ENCODE measurements at regions not wholly inside any gene's neighbourhood (a gene's known extent, or its start where the extent isn't known, plus 50 kb on each side); places are given as distances from the start of the nearest gene placed in this dataset.
"Not testable (repeated sequence)": the region's sequence is repeated elsewhere in the genome, so short reads cannot be mapped to it uniquely, and the experiment has no call there.

GRCh38 chr1:146670832-146671566, 267.1 kb upstream of the NBPF12 start:
- H3K4me3 ChIP-seq (ENCODE audit: control insufficient read depth in 1 of 7, extremely low read depth in 1 of 7, insufficient read depth in 4 of 7, low read depth in 2 of 7, low read length in 6 of 7); DNase-seq; H3K4me1 ChIP-seq (ENCODE audit: control extremely low read depth in 1 of 4, control insufficient read depth in 4 of 4, insufficient read depth in 4 of 4, low read length in 3 of 4); CTCF ChIA-PET; H3K36me3 ChIP-seq (ENCODE audit: control insufficient read depth in 4 of 4, insufficient read depth in 4 of 4, low read length in 3 of 4); POLR2A ChIA-PET; H3K27me3 ChIP-seq (replicated peaks in 2 of 5; ENCODE audit: control insufficient read depth in 4 of 5, insufficient read depth in 5 of 5, low read length in 4 of 5); H3K27ac ChIP-seq (ENCODE audit: insufficient read depth in 1 of 2, low read depth in 1 of 2, low read length in 2 of 2, poor library complexity in 1 of 2, severe bottlenecking in 2 of 2); H3K9me3 ChIP-seq (ENCODE audit: control extremely low read depth in 1 of 5, control insufficient read depth in 4 of 5, insufficient read depth in 2 of 5, low read depth in 1 of 5, low read length in 4 of 5): not testable (repeated sequence)
- 50% methylated on average over 2 of the region's 10 CpGs for WGBS (ENCODE audit: insufficient coverage)

- H3K27ac ChIP-seq (ENCODE audit: insufficient read depth in 1 of 2, low read depth in 1 of 2, low read length in 2 of 2, poor library complexity in 1 of 2, severe bottlenecking in 2 of 2); DNase-seq; H3K36me3 ChIP-seq (ENCODE audit: control insufficient read depth in 4 of 4, insufficient read depth in 4 of 4, low read length in 3 of 4); CTCF ChIA-PET; POLR2A ChIA-PET; H3K9me3 ChIP-seq (ENCODE audit: control extremely low read depth in 1 of 5, control insufficient read depth in 4 of 5, insufficient read depth in 2 of 5, low read depth in 1 of 5, low read length in 4 of 5); H3K4me3 ChIP-seq (ENCODE audit: control insufficient read depth in 1 of 7, extremely low read depth in 1 of 7, insufficient read depth in 4 of 7, low read depth in 2 of 7, low read length in 6 of 7); H3K4me1 ChIP-seq (ENCODE audit: control extremely low read depth in 1 of 4, control insufficient read depth in 4 of 4, insufficient read depth in 4 of 4, low read length in 3 of 4); H3K27me3 ChIP-seq (replicated peaks in 2 of 5; ENCODE audit: control insufficient read depth in 4 of 5, insufficient read depth in 5 of 5, low read length in 4 of 5): not testable (repeated sequence)
- WGBS (ENCODE audit: insufficient coverage): no CpG with 5 or more reads among the region's 1 CpG
Measured at GRCh38 chr1:146666275-146666674, 271.8 kb upstream of the NBPF12 start.

- H3K9me3 ChIP-seq (ENCODE audit: control extremely low read depth in 1 of 5, control insufficient read depth in 4 of 5, insufficient read depth in 2 of 5, low read depth in 1 of 5, low read length in 4 of 5); H3K4me3 ChIP-seq (ENCODE audit: control insufficient read depth in 1 of 7, extremely low read depth in 1 of 7, insufficient read depth in 4 of 7, low read depth in 2 of 7, low read length in 6 of 7); CTCF ChIA-PET; POLR2A ChIA-PET; H3K27ac ChIP-seq (ENCODE audit: insufficient read depth in 1 of 2, low read depth in 1 of 2, low read length in 2 of 2, poor library complexity in 1 of 2, severe bottlenecking in 2 of 2); DNase-seq; H3K27me3 ChIP-seq (replicated peaks in 2 of 5; ENCODE audit: control insufficient read depth in 4 of 5, insufficient read depth in 5 of 5, low read length in 4 of 5); H3K4me1 ChIP-seq (ENCODE audit: control extremely low read depth in 1 of 4, control insufficient read depth in 4 of 4, insufficient read depth in 4 of 4, low read length in 3 of 4); H3K36me3 ChIP-seq (ENCODE audit: control insufficient read depth in 4 of 4, insufficient read depth in 4 of 4, low read length in 3 of 4): not testable (repeated sequence)
- WGBS (ENCODE audit: insufficient coverage): no CpG with 5 or more reads among the region's 4 CpGs
Measured at GRCh38 chr1:146660242-146660641, 277.9 kb upstream of the NBPF12 start.

GRCh38 chr1:146656356-146657060, 281.6 kb upstream of the NBPF12 start:
- H3K9me3 ChIP-seq (ENCODE audit: control extremely low read depth in 1 of 5, control insufficient read depth in 4 of 5, insufficient read depth in 2 of 5, low read depth in 1 of 5, low read length in 4 of 5); H3K27me3 ChIP-seq (replicated peaks in 2 of 5; ENCODE audit: control insufficient read depth in 4 of 5, insufficient read depth in 5 of 5, low read length in 4 of 5); POLR2A ChIA-PET; H3K4me3 ChIP-seq (ENCODE audit: control insufficient read depth in 1 of 7, extremely low read depth in 1 of 7, insufficient read depth in 4 of 7, low read depth in 2 of 7, low read length in 6 of 7); CTCF ChIA-PET; H3K27ac ChIP-seq (ENCODE audit: insufficient read depth in 1 of 2, low read depth in 1 of 2, low read length in 2 of 2, poor library complexity in 1 of 2, severe bottlenecking in 2 of 2); DNase-seq; H3K4me1 ChIP-seq (ENCODE audit: control extremely low read depth in 1 of 4, control insufficient read depth in 4 of 4, insufficient read depth in 4 of 4, low read length in 3 of 4); H3K36me3 ChIP-seq (ENCODE audit: control insufficient read depth in 4 of 4, insufficient read depth in 4 of 4, low read length in 3 of 4): not testable (repeated sequence)
- no CpG with 5 or more reads among the region's 3 CpGs for WGBS (ENCODE audit: insufficient coverage)

GRCh38 chr1:146654763-146655162, 283.4 kb upstream of the NBPF12 start:
- DNase-seq; H3K27ac ChIP-seq (ENCODE audit: insufficient read depth in 1 of 2, low read depth in 1 of 2, low read length in 2 of 2, poor library complexity in 1 of 2, severe bottlenecking in 2 of 2); CTCF ChIA-PET; H3K9me3 ChIP-seq (ENCODE audit: control extremely low read depth in 1 of 5, control insufficient read depth in 4 of 5, insufficient read depth in 2 of 5, low read depth in 1 of 5, low read length in 4 of 5); POLR2A ChIA-PET; H3K36me3 ChIP-seq (ENCODE audit: control insufficient read depth in 4 of 4, insufficient read depth in 4 of 4, low read length in 3 of 4); H3K4me1 ChIP-seq (ENCODE audit: control extremely low read depth in 1 of 4, control insufficient read depth in 4 of 4, insufficient read depth in 4 of 4, low read length in 3 of 4); H3K4me3 ChIP-seq (ENCODE audit: control insufficient read depth in 1 of 7, extremely low read depth in 1 of 7, insufficient read depth in 4 of 7, low read depth in 2 of 7, low read length in 6 of 7); H3K27me3 ChIP-seq (replicated peaks in 2 of 5; ENCODE audit: control insufficient read depth in 4 of 5, insufficient read depth in 5 of 5, low read length in 4 of 5): not testable (repeated sequence)
- WGBS (ENCODE audit: insufficient coverage): no CpG with 5 or more reads among the region's 4 CpGs

GRCh38 chr1:146645978-146646604, 292.0 kb upstream of the NBPF12 start:
- H3K4me3 ChIP-seq (ENCODE audit: control insufficient read depth in 1 of 7, extremely low read depth in 1 of 7, insufficient read depth in 4 of 7, low read depth in 2 of 7, low read length in 6 of 7); H3K27ac ChIP-seq (ENCODE audit: insufficient read depth in 1 of 2, low read depth in 1 of 2, low read length in 2 of 2, poor library complexity in 1 of 2, severe bottlenecking in 2 of 2); H3K4me1 ChIP-seq (ENCODE audit: control extremely low read depth in 1 of 4, control insufficient read depth in 4 of 4, insufficient read depth in 4 of 4, low read length in 3 of 4); POLR2A ChIA-PET; H3K9me3 ChIP-seq (ENCODE audit: control extremely low read depth in 1 of 5, control insufficient read depth in 4 of 5, insufficient read depth in 2 of 5, low read depth in 1 of 5, low read length in 4 of 5); DNase-seq; H3K36me3 ChIP-seq (ENCODE audit: control insufficient read depth in 4 of 4, insufficient read depth in 4 of 4, low read length in 3 of 4); CTCF ChIA-PET; H3K27me3 ChIP-seq (replicated peaks in 2 of 5; ENCODE audit: control insufficient read depth in 4 of 5, insufficient read depth in 5 of 5, low read length in 4 of 5): not testable (repeated sequence)
- WGBS (ENCODE audit: insufficient coverage): no CpG with 5 or more reads among the region's 6 CpGs

- no CpG with 5 or more reads among the region's 3 CpGs for WGBS (ENCODE audit: insufficient coverage)
- H3K27me3 ChIP-seq (replicated peaks in 2 of 5; ENCODE audit: control insufficient read depth in 4 of 5, insufficient read depth in 5 of 5, low read length in 4 of 5); DNase-seq; H3K4me3 ChIP-seq (ENCODE audit: control insufficient read depth in 1 of 7, extremely low read depth in 1 of 7, insufficient read depth in 4 of 7, low read depth in 2 of 7, low read length in 6 of 7); H3K27ac ChIP-seq (ENCODE audit: insufficient read depth in 1 of 2, low read depth in 1 of 2, low read length in 2 of 2, poor library complexity in 1 of 2, severe bottlenecking in 2 of 2); POLR2A ChIA-PET; H3K36me3 ChIP-seq (ENCODE audit: control insufficient read depth in 4 of 4, insufficient read depth in 4 of 4, low read length in 3 of 4); CTCF ChIA-PET; H3K9me3 ChIP-seq (ENCODE audit: control extremely low read depth in 1 of 5, control insufficient read depth in 4 of 5, insufficient read depth in 2 of 5, low read depth in 1 of 5, low read length in 4 of 5); H3K4me1 ChIP-seq (ENCODE audit: control extremely low read depth in 1 of 4, control insufficient read depth in 4 of 4, insufficient read depth in 4 of 4, low read length in 3 of 4): not testable (repeated sequence)
Measured at GRCh38 chr1:146641534-146641933, 296.6 kb upstream of the NBPF12 start.

Measured in common myeloid progenitor, CD34-positive (primary cell).